ENCODE measurements at regions not wholly inside any gene's neighbourhood (a gene's known extent, or its start where the extent isn't known, plus 50 kb on each side); places are given as distances from the start of the nearest gene placed in this dataset.

DNA sequence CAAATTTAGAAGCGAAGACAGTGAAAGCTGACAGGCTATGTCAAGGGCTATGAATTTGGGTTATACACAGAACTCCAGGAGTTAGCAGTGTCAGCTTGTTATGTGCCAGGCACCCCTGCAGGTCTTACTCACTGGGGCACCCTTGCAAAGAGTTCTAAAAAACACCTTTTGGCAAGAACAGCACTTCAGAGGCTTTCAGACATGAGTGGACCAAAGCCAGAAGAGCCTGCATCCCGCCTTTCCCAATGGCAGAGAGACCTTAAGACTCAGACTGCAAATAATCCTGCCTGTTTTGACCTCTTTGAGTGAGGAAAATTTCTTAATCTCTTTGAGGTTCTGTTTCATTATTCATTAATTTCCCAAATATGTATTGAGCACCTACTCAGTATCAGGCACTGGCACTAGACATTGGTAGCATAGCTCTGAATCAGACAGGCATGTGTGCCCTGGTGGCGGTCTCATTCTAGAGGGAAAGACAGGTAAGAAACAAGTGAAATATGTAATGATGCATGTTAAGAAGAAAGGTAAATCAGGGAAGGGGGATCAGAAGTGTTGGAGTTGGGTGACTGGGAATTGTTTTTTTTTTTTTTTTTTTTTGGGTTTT lies 280.0 kb downstream of the KBTBD8 start:
- DNase-seq (ENCODE audit: extremely low read depth, low read depth), result no peak

DNA sequence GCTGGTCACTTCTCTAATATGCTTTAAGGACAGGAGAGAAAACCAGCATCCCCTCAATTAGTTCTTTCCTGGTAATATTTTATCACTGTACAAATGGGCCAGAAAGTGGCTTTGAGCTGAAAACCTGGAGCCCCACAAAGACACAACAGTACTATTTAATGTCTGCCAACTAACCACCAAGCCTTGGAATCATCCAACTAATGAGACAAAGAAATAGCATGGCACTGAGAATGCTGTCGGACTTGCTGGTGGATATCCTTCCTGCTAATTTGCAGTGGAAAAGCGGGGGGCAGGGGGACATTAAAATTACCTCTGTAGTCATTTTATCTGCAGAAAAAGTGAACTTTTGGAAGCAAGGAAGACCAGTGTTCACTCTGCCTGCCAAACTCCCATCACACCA lies 288.5 kb downstream of the KBTBD8 start:
- DNase-seq (ENCODE audit: extremely low read depth, low read depth), result no peak

DNA sequence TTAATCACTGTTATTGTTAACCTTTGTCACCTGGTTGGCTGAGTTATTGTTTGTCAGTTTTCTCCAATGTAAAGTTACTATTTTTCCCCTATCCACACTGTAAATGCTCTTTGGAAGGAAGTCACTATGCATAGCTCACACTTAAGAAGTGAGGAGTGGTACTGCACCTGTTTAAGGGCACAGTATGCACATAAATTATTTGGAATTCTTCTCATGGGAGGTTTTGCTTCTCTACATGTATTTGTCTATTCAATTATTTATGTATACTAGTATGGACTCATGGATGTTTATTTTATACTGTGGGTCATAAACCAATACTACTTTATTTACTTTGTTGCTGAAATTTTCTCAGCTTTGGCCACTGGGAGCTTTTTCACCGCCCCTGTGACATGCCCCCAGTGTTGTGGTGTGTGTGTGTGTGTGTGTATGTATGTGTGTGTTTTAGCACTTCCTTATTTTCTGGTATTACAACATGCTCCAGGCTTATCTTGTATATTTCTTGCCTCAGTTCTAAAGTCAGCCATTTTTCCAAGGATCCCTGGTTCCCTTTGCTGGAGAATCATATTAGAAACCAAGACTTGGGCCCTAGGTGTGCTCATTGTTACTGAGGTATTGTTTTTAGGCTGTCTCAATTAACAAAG lies 290.5 kb downstream of the KBTBD8 start:
- no peak for DNase-seq (ENCODE audit: extremely low read depth, low read depth)

DNA sequence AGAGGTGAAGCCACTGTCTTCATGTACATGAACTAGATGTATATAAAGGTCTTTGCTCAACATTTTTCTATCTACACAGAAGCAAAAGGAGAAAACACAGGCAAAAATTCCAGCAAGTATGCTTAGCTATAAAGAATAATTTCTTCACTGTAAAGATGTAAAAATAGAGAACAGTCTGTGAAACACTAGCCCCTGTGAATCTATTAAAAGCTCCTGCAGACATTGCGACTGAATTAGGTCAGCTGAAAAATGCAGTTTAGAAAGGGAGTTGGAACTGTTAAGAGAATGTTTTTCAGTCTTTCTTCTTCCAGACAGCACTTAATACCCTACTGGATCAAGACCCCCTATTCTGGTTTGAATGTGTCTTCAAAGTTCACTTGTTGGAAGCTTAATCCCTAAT lies 291.5 kb downstream of the KBTBD8 start:
- DNase-seq (ENCODE audit: extremely low read depth, low read depth), result no peak

DNA sequence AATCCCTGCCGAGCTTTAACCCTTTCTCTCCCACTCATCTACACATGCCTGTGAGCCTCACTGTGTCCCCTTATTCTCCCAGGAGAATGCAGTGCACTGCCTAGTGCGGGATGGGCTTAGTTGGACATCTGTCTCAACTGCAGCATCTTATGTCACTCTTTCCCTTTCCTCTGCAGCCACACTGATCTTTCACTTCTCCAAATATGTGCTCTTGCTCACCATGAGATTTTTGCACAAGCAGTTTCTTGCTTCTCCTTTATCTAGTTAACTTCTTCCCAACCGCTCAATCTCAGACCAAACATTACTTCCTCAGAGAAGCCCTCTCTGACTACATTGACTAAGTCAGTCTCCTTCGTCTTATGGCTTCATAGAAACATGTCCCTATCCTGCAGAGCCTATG lies 292.3 kb downstream of the KBTBD8 start:
- DNase-seq (ENCODE audit: extremely low read depth, low read depth), result no peak

DNA sequence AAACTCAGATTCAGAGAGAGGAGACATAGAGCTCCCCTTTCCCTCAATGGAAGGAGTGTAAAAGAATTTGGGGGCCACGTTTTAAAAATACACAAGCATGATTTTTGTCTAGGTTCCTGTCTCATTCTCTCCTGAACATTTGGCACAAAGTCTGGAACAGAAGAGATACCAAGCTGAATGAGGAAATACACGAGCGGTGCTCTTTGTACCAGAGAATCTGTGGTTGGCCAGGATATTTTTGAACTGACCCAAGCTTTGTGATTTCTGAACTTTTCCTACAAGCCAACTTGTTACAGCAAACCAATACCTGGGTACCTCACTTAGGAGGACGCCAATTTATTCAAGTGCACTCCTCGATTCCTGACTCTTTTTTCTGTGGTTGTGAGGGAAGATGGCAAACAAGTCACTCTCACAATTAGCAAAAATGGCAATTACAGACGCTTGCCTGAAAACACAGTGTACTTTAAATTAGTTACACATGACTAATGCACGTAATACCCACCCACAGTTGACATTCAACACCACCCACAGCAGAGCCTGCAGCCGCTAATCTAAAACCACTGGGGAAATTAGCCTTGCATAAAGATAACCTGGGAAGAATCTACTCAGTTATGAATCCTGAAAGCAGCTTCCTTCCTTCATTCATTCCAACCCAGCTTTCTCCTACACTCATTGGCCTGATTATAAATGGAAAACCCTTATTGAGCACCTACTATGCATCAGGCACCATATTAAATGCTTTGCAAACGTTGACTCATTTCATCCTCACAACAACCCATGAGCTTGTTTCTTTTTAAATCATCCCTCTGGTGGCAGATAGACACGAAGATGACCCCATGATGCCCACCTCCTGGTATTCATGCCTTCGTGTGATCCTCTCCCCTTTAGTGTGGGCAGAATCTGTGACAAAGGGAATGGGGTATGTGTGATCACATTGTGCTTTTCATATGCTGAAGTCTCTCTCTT lies 293.5 kb downstream of the KBTBD8 start:
- DNase-seq (ENCODE audit: extremely low read depth, low read depth), result no peak

DNA sequence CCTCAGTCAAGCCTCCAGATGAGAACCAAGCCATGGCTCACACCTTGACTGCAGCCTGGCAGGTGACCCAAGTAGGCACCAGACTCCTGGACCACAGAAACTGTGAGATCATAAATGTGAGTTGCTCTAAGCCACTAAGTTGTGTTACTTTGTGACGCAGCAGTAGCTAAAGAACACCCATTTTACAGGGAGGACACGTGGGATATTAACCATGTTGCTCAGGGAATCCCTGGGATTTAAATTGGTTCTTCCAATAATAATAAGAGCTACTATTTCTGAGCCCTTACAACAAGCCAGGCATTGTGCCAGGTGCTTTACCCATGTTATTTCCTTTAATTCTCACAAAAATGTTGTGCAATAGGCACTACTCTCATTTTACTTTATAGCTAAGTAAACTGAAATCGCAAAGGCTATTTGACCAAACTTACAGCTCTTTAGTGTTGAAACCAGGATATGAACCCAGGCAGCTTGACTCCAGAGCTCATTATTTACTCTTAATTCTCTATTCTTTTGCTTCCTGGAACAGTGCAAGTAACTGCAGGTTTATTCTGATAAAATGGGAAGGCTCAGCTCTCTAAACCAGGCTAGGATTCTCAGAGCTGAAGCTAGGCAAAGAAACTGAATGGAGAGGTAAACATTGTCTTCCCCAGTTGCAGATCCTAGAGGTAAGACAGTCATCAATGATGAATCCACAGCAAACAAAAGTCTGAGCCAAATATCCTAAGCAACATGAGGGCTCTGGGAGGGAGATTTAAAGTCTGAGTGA lies 294.4 kb downstream of the KBTBD8 start:
- DNase-seq (ENCODE audit: extremely low read depth, low read depth), result no peak

DNA sequence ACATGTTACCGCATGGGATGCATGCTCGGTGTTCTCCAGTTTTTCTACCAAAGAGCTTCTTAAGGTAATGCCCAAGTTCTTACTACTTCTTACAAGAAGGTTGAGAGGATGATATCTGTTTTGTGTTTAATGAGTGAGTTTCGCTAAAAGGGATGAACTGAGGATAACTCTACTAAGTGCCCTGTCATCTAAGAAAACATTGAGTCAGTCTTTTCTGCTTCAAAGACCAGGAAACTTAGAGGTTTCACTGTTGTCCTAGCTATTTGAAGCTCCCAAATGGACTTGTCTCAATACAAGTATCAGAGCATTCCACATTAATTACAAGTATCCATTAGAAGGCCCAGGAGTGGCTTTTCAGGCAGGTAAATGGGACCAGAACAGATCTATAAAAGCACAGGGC lies 296.2 kb downstream of the KBTBD8 start:
- DNase-seq (ENCODE audit: extremely low read depth, low read depth), result no peak

DNA sequence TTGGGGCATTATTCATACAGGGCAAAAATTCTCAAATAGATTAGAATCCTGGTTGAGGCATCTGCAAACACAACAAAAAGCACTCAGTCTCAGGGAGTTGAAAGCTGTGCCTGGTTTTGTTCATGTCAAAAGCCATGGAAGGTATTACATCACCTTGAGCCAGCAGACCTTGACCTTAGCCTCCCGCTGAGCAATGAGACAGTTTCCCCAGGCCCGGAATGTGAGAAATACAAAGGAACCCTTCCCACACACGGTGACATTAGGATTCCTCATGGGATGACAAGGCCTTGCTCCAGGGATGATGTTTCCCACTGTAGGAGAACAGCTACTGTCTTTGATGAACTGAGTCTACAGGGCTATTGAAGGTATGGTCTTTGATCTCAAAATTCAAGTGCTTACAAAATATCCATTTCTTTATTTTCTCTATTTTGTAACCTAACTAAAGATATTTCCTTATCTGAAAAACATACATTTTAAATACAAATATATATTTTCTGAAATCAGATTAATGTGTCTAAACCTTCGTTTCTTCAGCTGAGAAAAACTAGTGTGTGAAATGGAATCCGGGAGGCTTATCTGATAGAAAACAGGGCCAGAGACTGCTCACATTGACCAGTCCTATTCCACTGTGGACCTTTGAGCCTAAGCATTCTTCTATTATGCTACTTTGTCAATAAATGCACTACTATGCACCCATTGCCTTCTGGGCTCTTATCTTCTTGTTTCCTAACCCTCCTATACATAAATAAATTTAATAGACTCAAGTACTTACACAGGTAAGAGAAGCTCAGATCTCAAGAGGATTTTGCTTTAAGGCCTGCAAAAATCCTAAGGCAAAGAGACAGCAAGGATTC lies 298.2 kb downstream of the KBTBD8 start:
- DNase-seq (ENCODE audit: extremely low read depth, low read depth), result no peak

DNA sequence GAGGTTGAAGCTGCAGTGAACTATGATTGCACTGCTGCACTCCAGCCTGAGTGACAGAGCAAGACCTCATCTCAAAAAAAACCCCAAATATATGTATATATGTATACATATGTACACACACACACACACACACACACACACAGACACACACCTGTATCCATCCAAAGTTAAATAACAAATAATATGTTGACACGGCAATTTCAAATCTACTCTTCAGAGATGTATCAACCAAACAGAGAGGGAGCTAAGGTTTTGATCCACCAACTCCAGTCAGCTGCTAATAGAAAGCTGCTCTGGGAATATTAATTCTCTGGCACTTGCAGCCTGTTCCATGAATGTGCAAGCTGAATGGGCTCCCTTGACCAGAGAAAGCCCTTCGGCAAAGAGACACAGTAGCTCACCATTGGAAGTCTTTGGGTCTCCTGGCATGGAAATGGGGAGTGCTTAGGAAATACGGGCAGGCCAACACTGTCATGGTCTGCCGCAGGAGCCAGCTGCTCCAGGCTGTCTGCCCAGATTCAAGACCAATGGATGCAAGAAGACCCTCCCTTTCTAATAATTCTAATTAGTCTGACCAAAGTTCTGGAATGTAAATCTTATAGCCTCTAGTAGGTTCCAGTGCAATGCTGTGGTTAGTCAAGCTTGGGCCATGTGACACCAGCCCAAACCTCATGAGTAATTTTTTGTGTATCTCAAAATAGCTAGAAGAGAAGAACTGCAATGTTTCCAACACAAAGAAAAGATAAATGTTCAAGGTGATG lies 299.8 kb downstream of the KBTBD8 start:
- no peak for DNase-seq (ENCODE audit: extremely low read depth, low read depth)

DNA sequence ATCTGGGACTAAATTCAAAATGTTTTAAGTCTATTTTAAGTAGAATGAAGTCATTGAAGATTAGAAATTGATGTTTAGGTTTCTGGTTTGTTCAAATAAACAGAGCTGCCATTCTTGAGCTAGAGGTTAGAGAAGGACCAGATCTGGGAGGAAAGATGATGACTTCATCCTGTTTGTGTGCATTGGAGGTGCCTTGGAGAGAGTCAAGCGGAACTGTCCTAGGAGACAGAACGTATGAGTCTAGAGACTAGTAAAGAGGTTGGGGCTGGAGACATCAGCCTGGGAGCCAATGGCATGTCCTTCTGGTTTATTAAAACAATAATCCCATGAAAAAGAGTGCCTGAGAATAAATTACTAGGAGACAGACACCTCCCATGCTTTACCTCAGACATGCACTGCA lies 303.4 kb downstream of the KBTBD8 start:
- no peak for DNase-seq (ENCODE audit: extremely low read depth, low read depth)

DNA sequence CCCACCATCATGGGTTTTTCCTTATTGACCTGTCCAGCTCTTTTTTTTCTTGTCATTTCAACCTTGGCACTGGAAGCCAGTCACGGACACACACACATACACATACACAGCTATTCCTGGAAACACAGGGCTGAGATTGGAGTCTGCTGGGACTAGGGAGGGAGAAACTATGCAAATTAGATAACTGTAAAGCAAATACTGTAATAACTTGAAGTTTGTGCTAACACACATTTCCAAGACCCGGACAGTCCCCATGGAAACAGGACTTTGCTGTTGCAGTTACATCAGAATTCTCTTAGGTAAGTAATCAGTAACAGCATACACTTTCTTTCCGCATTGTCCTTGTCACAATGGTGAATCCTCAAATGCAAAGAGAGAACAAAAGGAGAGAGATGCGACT lies 304.4 kb downstream of the KBTBD8 start:
- no peak for DNase-seq (ENCODE audit: extremely low read depth, low read depth)

DNA sequence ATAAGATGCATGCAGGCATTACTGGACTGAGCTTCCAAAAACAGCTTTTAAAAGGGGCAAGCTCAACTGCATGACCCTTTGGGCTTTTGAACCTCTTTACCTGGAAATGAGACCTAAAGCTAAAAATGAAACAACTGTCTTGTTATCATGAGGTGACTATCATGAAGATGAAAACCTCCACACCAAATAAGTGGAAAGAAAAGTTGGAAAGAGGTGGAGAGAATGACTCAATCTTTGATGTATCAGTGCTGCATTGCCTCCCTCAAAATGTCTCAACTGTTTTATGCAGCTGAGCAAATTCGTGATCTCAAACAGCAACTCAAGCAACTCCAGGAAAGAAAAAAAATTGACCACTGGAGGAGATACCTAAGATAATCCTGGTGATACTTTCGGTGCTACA lies 307.1 kb downstream of the KBTBD8 start:
- DNase-seq (ENCODE audit: extremely low read depth, low read depth), result no peak

DNA sequence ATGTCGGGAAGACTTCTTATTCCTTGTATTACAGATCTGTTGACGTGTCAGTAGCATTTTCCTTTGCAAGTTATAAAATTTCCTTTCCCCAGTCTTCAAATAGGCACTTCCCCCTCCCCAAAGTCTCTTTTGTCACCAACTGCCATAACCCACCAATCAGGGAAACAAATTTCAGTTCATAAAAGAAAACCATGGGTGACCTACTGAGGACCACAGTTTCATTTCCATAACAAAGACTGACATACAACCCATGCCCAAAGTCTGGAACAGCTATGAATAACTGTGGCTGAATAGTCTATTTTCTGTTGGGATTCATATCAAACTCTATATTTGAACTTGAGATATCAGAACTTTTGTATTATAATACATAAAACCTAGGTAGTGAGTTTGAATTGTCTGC lies 307.8 kb downstream of the KBTBD8 start:
- no peak for DNase-seq (ENCODE audit: extremely low read depth, low read depth)

DNA sequence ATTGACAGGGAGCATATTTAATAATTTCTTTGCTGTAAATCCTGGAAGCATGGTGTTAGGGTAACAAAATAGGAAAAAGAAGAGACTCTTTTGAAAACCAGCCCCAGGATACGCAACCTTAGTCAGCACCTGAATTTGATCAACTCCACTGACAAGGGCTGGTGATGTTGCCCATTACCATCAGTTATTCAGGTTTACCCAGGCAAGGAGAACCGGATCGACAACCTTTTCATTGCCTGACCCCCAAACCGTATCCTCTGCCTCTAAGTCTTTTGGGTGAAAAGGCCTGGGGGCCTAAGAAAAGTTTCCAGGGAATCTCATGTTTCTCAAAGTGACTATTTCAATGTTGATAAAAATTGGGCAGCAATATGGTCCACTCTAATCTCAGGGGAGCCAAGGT lies 313.3 kb downstream of the KBTBD8 start:
- no peak for DNase-seq (ENCODE audit: extremely low read depth, low read depth)

DNA sequence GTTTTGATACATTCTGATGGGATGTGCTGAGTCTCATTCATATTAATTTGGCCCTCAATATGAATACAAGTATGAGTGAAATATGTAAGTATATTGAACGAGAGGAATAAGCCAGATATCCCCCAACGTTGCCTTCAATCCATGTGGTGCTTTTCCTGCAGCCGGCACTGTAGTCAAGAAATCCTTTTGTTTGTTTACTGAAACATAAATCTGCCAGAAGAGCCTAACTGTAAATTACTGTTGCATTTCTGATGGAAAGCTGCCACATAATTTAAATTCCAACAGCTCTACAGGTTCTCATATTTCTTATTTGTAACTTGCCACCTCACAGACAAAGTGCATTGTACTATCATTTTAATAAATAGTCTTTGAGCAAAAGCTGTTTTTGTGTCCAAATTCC lies 314.0 kb downstream of the KBTBD8 start:
- no peak for DNase-seq (ENCODE audit: extremely low read depth, low read depth)

DNA sequence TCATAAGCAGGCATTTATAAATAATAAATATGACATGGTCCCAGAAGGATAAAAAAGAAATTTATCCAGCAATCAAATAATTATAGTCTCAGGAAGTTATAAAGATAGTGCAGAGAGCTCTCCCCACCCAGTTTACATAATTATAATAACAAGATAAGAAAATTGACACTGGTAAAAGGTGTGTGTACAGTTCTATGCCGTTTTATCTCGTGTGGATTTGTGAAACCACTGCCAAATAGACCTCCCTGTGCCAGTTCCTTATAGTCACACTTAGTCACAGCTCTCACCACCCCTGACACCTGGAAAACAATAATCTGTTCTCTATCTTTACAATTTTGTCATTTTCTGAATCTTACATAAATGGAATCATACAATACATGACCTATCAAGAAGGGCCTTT lies 320.1 kb downstream of the KBTBD8 start:
- no peak for DNase-seq (ENCODE audit: extremely low read depth, low read depth)

DNA sequence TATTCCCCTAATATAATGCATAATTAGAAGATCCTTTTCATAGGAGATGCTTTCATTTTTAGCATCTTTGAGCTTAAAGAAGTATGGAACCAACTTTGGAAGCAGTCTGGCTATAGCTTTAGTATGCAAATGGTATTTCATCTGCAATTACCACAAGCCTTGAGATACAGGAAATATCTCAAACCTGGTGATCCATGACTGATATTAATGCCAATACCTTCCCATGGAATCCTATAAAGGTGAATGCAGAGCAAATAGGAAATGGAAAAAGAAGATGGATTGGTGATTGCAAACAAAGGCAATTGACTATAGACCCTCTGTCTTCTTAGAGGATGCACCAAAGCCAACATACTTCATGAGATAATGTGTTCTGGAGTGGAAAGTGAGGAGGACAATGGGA lies 326.4 kb downstream of the KBTBD8 start:
- DNase-seq (ENCODE audit: extremely low read depth, low read depth), result no peak

All from NCI-H460 (cell line).